ENCODE measurements at regions not wholly inside any gene's neighbourhood (a gene's known extent, or its start where the extent isn't known, plus 50 kb on each side); places are given as distances from the start of the nearest gene placed in this dataset.

DNA sequence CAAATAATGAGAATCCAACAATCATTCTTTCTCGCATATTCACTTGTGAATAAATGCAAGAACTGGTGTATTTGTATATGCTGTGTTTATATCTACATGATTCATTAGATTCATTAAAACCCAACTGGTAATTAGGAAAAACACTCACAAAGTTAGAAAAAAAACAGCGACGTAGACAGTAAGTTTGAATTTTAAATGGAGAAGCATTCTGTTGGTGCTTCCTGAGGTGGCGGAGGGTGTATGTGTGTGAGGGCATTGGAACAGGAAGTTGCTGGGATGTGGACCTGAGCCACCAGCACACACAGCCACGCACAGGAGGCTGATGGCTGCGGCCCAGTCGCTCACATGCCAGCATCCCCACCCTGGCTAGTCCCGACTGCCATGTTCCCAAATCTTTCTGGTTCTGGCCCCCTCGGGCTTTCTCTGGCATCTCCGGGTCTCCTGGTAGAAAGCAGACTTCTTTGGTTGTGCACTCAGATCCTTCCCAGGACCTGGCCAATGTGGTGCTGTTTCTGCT is 121.6 kb upstream of the IRF2BP2 start:
- no peak overlapping the region for H3K4me3 ChIP-seq (ENCODE audit: low read depth in 2 of 2, low read length in 2 of 2)
- peak overlapping the region; percentile 95 for H3K27ac ChIP-seq (ENCODE audit: low read length)
- no peaks in the 10 kb centered on the region for H3K36me3 ChIP-seq (ENCODE audit: control insufficient read depth, insufficient read depth, low read length)
- DNase-seq (ENCODE audit: low read depth, low spot score) (no peak), ATAC-seq (no peak)
- BruUV-seq (replicated peaks) = no TSS peak
- ChIA-PET CTCF (no interaction called here), POLR2A (no interaction called here)
- H3K9me3 ChIP-seq (ENCODE audit: control insufficient read depth, insufficient read depth, low read depth, low read length) = no peaks in the 10 kb centered on the region
- H3K4me1 ChIP-seq (ENCODE audit: control insufficient read depth, insufficient read depth, low read length) = peaks cover 37% of the 10 kb centered on the region
- in situ Hi-C loops (cut with HindIII; ENCODE audit: low pct_unique_long_range_greater_than_20kb, low sequenced_read_pairs) = loop anchor here (25.0 kb wide), 1 partner anchor 256 kb away; no protein-coding TSS in a partner anchor
- TF ChIP-seq, protein P1, sequence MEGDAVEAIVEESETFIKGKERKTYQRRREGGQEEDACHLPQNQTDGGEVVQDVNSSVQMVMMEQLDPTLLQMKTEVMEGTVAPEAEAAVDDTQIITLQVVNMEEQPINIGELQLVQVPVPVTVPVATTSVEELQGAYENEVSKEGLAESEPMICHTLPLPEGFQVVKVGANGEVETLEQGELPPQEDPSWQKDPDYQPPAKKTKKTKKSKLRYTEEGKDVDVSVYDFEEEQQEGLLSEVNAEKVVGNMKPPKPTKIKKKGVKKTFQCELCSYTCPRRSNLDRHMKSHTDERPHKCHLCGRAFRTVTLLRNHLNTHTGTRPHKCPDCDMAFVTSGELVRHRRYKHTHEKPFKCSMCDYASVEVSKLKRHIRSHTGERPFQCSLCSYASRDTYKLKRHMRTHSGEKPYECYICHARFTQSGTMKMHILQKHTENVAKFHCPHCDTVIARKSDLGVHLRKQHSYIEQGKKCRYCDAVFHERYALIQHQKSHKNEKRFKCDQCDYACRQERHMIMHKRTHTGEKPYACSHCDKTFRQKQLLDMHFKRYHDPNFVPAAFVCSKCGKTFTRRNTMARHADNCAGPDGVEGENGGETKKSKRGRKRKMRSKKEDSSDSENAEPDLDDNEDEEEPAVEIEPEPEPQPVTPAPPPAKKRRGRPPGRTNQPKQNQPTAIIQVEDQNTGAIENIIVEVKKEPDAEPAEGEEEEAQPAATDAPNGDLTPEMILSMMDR (IDR thresholded peaks at IDR 0.05) = no peak
- TF ChIP-seq SIN3A (IDR thresholded peaks at IDR 0.05; ENCODE audit: borderline replicate concordance, insufficient read depth, low read depth, low read length) (no peak), POLR2AphosphoS5 (IDR thresholded peaks at IDR 0.05; ENCODE audit: low read depth, low read length) (no peak), TCF7L2 (IDR thresholded peaks at IDR 0.05; ENCODE audit: low read depth, low read length) (no peak)
- TF ChIP-seq, protein P2, sequence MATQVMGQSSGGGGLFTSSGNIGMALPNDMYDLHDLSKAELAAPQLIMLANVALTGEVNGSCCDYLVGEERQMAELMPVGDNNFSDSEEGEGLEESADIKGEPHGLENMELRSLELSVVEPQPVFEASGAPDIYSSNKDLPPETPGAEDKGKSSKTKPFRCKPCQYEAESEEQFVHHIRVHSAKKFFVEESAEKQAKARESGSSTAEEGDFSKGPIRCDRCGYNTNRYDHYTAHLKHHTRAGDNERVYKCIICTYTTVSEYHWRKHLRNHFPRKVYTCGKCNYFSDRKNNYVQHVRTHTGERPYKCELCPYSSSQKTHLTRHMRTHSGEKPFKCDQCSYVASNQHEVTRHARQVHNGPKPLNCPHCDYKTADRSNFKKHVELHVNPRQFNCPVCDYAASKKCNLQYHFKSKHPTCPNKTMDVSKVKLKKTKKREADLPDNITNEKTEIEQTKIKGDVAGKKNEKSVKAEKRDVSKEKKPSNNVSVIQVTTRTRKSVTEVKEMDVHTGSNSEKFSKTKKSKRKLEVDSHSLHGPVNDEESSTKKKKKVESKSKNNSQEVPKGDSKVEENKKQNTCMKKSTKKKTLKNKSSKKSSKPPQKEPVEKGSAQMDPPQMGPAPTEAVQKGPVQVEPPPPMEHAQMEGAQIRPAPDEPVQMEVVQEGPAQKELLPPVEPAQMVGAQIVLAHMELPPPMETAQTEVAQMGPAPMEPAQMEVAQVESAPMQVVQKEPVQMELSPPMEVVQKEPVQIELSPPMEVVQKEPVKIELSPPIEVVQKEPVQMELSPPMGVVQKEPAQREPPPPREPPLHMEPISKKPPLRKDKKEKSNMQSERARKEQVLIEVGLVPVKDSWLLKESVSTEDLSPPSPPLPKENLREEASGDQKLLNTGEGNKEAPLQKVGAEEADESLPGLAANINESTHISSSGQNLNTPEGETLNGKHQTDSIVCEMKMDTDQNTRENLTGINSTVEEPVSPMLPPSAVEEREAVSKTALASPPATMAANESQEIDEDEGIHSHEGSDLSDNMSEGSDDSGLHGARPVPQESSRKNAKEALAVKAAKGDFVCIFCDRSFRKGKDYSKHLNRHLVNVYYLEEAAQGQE (IDR thresholded peaks at IDR 0.05; ENCODE audit: insufficient read depth in 1 of 2, low read depth in 2 of 2, low read length in 1 of 2) = no peak
- intact Hi-C loops (cut with micrococcal nuclease; ENCODE audit: unreplicated experiment) = no loop called here
- H3K27me3 ChIP-seq (ENCODE audit: control insufficient read depth, insufficient read depth, low read length) = no peaks in the 10 kb centered on the region

DNA sequence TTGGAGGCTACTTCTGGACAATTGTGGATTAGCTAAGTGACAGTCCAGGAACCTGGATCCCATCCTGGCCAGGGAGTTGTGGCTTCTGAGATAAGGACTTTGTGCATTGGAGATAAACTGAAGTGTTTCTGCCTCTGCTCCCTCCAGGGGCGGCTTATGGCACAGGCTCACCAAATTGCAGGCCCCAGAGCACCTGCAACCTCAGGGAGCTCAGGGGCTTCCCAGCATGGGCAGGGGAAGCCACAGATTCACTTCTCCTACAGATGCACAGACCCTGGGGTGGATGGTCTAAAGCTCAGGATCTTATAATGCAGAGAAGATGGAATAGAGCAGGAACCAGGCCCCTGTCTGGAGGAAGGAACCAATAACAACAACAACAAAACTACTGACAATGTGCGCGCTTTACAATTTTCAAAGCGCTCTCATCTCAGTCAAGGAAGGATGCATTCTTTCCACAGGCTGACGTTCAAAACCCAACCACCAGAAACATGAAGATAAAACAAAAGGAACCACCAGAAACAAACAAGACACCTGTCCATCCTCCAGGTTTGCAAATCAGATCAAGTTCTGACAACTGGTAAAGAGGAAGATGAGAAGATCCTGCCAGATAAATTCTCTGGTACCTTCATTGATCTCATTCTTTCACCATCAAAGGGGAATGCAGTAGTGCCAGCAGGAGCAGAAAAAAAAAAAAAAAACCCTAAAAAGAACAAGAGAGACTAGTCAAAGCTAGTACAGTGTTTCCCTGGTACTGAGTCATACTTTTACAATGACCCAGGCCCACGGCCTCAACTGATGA is 121.0 kb upstream of the IRF2BP2 start:
- ATAC-seq (peak; percentile 12), DNase-seq (ENCODE audit: low read depth, low spot score) (no peak)
- Histone ChIP-seq H3K27ac (ENCODE audit: low read length) (peak overlapping the region; percentile 95), H3K27me3 (ENCODE audit: control insufficient read depth, insufficient read depth, low read length) (no peaks in the 10 kb centered on the region), H3K4me1 (ENCODE audit: control insufficient read depth, insufficient read depth, low read length) (peaks cover 39% of the 10 kb centered on the region), H3K36me3 (ENCODE audit: control insufficient read depth, insufficient read depth, low read length) (no peaks in the 10 kb centered on the region), H3K9me3 (ENCODE audit: control insufficient read depth, insufficient read depth, low read depth, low read length) (no peaks in the 10 kb centered on the region), H3K4me3 (ENCODE audit: low read depth in 2 of 2, low read length in 2 of 2) (no peak overlapping the region)
- TF ChIP-seq TCF7L2 (IDR thresholded peaks at IDR 0.05; ENCODE audit: low read depth, low read length) (no peak), POLR2AphosphoS5 (IDR thresholded peaks at IDR 0.05; ENCODE audit: low read depth, low read length) (no peak)
- TF ChIP-seq, protein P2 (IDR thresholded peaks at IDR 0.05; ENCODE audit: insufficient read depth in 1 of 2, low read depth in 2 of 2, low read length in 1 of 2) = no peak
- CTCF ChIA-PET = no interaction called here
- intact Hi-C loops (cut with micrococcal nuclease; ENCODE audit: unreplicated experiment) = no loop called here
- POLR2A ChIA-PET = no interaction called here
- BruUV-seq (replicated peaks) = no TSS peak
- in situ Hi-C loops (cut with HindIII; ENCODE audit: low pct_unique_long_range_greater_than_20kb, low sequenced_read_pairs) = loop anchor here (25.0 kb wide), 1 partner anchor 256 kb away; no protein-coding TSS in a partner anchor

All from Panc1 (cell line).